Left cardiac atrium (tissue), 4 donors: ENCODE measurements at regions not wholly inside any gene's neighbourhood (a gene's known extent, or its start where the extent isn't known, plus 50 kb on each side); places are given as distances from the start of the nearest gene placed in this dataset.
A peak's percentile ranks its signal among the peaks of the same experiment; 100 is the strongest.

Source experiments
- ATAC-seq, 2 donors: fragments of 200-7000 bp; cut with Tn5 transposase; one replicate each; pipeline ENCODE4 v1.9.1; 2020; ENCODE audit warnings: mild to moderate bottlenecking in 2 of 2, moderate library complexity in 2 of 2
- DNase-seq: peaks from one replicate; pipeline ENCODE4 v3.0.0-alpha.2; 2020
- intact Hi-C, 2 donors: fragments of 100-400 bp; cut with DNase I; formaldehyde crosslinking; loops; one replicate each; pipeline versions ENCODE4 v1.14.1 to v1.15.1; 2022 to 2023
- donor health status: DM: no; HTN: yes; CAD: no.
- donor health status: DM: no; HTN: yes; CAD: no; lungs with severe emphysema.
- donor health status: DM: yes; HTN: yes; CAD: no.
- donor health status: Dilated cardiomyopathy.

DNA sequence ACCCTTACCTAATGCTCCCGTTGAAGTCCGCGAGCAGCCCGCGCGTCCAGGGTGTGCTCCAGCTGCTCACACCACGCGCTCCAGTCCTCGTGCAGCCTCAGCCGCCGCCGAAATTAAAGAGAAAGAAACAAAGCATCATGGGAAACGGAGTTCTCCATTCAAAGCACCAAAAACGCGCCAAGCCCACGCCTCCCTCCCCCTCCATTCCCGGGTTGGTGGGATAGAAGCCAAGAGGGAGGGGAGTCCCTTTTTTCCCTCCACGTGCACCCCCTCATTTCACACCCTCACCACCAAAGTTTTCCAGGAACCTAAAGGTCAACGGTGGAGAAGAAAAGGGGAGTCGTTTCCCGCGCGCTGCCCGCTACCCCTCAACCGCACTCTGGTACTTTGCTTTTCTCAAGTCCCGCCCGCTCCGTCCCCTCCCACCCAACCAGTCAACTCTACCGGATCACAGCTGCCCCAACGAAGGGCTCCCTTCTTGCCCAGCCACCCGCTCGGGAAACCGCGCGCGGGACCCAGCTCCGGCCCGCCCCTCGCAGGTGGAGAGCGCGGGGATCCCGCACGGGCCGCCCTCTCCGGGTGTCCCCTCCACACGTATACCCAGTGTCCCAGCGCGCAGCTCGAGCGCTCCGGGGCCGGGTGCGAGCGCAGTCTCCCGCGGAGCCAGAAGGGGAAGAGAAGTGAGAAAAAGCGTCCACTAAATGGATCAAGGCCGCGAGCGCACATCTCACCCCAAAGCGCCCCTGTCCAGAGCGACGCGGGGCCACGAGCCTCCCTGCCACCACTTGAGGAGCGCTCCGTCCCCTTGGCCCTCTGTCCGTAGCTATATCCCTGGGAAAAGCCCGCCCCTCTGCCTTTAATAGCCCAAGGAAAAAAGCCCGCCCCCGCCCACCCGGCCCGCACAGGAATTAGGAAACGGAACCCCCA is 65.1 kb upstream of the CCDC160 start:
- DNase-seq, result peak; percentile 39
- peak; percentile 62 to 76 for ATAC-seq
- intact Hi-C loops, result no loop called here

DNA sequence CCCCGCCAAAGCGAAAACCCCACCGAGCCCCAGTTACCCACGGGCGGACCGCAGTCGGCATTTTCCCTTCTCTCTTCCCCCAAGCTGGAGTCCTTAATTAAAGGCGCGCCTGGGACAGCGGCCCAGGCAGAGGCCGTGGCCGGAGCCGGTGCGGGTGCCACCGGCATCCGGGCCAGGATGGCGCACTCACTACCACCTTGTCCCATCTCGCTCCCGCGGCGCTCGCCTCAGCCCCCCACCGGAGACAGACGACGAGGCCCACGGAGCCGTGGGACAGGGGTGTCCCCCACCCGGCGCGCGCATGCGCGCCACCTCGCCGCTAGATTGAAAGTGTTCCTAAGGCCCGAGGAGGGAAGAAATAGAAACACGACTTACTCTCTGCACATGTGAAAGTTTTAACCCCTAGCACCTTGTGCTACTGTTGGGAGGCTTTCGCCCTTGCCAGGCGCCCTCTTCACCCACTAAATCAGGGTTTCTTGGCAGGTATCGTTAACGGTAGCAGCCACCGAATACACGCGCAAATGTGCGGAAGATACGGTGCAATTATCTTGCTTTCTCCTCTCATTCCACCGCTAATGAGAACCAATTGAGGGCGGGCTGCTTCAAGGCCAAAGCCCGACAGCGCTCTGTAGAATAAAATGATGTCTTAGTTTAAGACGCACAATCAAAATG is 64.3 kb upstream of the CCDC160 start:
- intact Hi-C loops, result no loop called here
- ATAC-seq (peak; percentile 74 to 78), DNase-seq (peak; percentile 37)

DNA sequence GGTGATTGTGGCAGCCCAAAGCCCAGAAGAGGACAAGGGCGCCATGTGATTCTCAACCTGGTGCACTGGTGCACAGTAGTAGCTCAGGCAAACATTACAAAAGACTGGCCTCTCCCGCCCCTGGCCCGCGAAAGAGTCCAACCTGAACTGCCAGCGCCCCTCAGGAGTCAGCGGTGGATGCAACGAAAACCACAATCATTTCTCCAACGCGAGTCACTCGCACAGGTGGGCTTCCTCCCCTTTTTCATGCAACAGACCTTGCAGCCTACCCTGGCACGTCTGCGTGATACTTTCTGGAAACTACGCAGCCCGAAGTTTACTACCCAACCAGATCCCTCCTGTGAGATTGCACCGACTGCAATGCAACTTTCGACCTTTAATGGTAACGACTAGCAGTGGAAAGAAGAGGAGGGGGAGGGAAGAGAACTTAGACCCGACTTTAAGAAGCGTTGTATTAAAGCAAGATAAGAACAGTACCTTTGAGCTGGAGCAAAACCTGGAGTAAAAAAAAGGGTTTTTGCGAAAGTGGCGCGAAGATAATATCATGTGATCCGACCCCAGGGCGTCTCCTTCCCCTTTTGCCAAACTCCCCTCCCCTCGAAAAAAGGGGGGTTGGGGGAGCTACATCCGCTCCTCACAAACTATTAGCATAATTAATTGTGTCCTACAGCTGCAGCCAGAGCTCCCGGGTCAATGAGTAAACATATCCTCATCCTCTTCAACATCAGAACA is 63.3 kb upstream of the CCDC160 start:
- ATAC-seq (no peak), DNase-seq (no peak)
- intact Hi-C loops, result no loop called here

DNA sequence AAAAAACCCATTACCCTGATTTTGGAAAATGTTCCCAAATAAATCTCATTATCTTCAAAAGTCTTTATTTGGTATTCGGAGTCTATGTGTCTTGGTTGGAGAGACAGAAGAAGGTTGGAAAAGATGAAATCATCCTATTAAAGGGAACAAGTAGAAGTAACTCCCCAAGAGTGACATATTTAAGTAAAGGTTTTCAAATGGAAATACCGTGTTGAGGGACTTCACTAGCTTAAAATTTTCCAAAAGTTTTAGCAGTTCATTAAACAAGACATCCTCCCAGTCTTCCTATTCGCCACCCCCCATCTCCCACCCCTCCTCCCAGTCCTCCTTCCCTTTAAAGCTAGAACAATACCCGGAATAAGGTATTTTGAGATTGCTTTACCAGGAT is 62.7 kb upstream of the CCDC160 start:
- ATAC-seq, result no peak
- intact Hi-C loops, result no loop called here
- DNase-seq, result no peak

- no peak for ATAC-seq
- no peak for DNase-seq
- intact Hi-C loops, result no loop called here
Observed at GRCh38 chrX:134174859-134175258, 62.1 kb upstream of the CCDC160 start.

DNA sequence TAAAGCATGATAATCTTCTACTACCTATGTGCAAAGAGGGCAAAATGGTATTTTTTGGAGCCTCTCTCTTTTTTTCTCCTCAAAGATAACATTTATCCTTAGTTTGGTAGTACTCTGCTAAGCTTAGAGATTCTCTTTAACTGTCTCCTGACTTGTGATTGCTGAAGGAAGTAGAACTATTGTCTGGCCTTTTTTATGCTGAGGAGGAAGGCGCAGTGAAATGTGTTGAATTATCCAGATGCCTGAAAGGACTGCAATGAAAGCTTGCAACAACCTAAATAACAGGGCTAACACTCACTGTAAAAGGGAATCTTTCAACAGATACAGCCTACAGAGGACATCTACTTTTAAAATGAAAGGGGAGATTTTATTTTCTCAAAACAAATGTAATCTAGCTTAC is 59.5 kb upstream of the CCDC160 start:
- intact Hi-C loops, result no loop called here
- ATAC-seq (no peak), DNase-seq (no peak)

GRCh38 chrX:134180601-134181274 is 56.2 kb upstream of the CCDC160 start:
- intact Hi-C loops, result no loop called here
- ATAC-seq (no peak), DNase-seq (no peak)

- intact Hi-C loops, result no loop called here
- no peak for ATAC-seq
- DNase-seq, result no peak
Observed at GRCh38 chrX:134181275-134181660, 55.7 kb upstream of the CCDC160 start.

DNA sequence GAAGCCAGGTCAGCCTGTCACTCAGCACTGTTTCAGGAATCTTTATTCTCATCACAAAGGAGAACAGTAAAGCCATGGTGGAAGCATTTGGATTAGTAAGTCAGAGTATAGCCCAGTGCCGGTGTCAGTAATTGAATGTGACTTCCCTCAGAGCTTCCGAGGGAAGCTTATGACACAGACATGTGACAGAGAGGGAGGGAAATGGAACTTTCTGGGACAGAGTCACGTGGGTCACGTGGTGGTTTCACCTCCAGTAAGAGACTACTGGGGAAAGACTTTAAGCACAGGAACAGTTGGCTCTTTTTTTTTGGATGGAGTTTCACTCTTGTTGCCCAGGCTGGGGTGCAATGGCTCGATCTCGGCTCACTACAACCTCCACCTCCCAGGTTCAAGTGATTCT is 53.3 kb upstream of the CCDC160 start:
- ATAC-seq (no peak), DNase-seq (no peak)
- intact Hi-C loops, result no loop called here

GRCh38 chrX:134184936-134185335 is 52.0 kb upstream of the CCDC160 start:
- intact Hi-C loops, result no loop called here
- no peak for DNase-seq
- ATAC-seq, result no peak

DNA sequence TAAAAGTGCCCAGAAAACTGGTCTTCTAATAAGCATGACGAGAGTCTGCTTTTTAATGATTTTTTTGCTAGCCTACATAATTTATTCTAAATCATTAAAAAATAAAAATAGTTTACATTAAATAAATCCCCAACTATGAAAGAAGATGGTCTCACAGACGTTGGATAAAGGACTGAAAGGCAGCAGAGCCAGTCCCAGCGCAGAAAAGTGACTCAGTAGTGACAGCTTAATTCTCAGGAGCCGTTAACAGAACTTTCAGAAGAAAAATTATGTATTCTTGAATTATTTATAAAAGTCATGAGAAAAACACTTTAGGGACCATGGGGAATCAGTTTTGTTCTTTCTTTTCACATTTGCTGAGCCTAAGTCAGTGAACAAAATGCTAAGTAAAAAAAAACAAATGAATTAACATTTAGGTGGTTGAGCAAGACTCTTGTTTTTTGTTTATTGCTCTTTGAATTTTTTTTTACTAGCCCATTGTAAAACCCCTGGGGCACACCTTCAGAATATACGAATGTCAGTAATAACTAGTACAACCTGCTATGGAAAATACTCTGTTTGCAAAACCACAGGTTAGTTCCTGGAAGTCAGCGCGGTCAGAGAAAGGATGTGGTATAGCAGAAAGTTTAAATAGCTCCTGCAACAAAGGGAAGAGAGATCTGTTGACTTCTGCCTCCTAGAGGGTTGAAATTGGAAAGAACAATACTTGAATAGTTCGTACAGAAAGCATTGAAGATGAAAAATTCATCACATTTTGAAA is 50.4 kb upstream of the CCDC160 start:
- ATAC-seq (no peak), DNase-seq (no peak)
- intact Hi-C loops, result no loop called here
